DND-41 (cell line): ENCODE measurements at regions not wholly inside any gene's neighbourhood (a gene's known extent, or its start where the extent isn't known, plus 50 kb on each side); places are given as distances from the start of the nearest gene placed in this dataset.

Experiments
- ATAC-seq: fragments of 200-7000 bp; cut with Tn5 transposase; 3 replicates; pipeline ENCODE4 v1.9.1; 2021; ENCODE audit warnings: low read depth; ENCODE audit not compliant: insufficient read depth
- DNase-seq: peaks from one replicate; pipeline ENCODE4 v3.0.0-alpha.2; 2020
- H2AFZ ChIP-seq: 2 replicates; pipeline ENCODE4 v1.6.0; 2012; ENCODE audit warnings: low read depth, low read length
- H3K27ac ChIP-seq: 2 replicates; pipeline ENCODE4 v1.5.1; 2012; ENCODE audit warnings: low read length, inconsistent platforms
- H3K27me3 ChIP-seq: fragments of 200-600 bp; sonication (generic); 2 replicates; pipeline ENCODE4 v1.6.0; 2012; ENCODE audit warnings: low read length, mild to moderate bottlenecking, inconsistent platforms; ENCODE audit not compliant: insufficient read depth, poor library complexity
- H3K36me3 ChIP-seq: 2 replicates; pipeline ENCODE4 v1.5.1; 2012; ENCODE audit warnings: low read length, inconsistent platforms; ENCODE audit not compliant: insufficient read depth
- H3K4me1 ChIP-seq: 2 replicates; pipeline ENCODE4 v1.5.1; 2012; ENCODE audit warnings: mild to moderate bottlenecking, low read length; ENCODE audit not compliant: insufficient read depth
- H3K4me2 ChIP-seq: 2 replicates; pipeline ENCODE4 v1.6.0; 2012; ENCODE audit warnings: mild to moderate bottlenecking, moderate library complexity, low read length, inconsistent platforms; ENCODE audit not compliant: insufficient read depth
- H3K4me3 ChIP-seq, 2 experiments: fragments of 200-600 bp in 1 of 2; shearing (Covaris generic) in 1 of 2; 2 replicates each; pipeline ENCODE4 v1.5.1; 2012 to 2016; ENCODE audit warnings: inconsistent platforms in 2 of 2, low read length in 2 of 2, mild to moderate bottlenecking in 2 of 2, low read depth in 1 of 2, moderate library complexity in 1 of 2
- H3K79me2 ChIP-seq: 2 replicates; pipeline ENCODE4 v1.6.0; 2012; ENCODE audit warnings: low read length, inconsistent platforms; ENCODE audit not compliant: insufficient read depth
- H3K9ac ChIP-seq: 2 replicates; pipeline ENCODE4 v1.6.0; 2012; ENCODE audit warnings: low read depth, mild to moderate bottlenecking, inconsistent platforms, low read length, moderate library complexity
- H3K9me3 ChIP-seq: 2 replicates; pipeline ENCODE4 v1.5.1; 2012; ENCODE audit warnings: low read length, moderate library complexity, mild to moderate bottlenecking, inconsistent platforms; ENCODE audit not compliant: insufficient read depth, severe bottlenecking
- H4K20me1 ChIP-seq: 2 replicates; pipeline ENCODE4 v1.6.0; 2012; ENCODE audit warnings: low read length; ENCODE audit not compliant: insufficient read depth
- EZH2 ChIP-seq: IDR thresholded peaks from 3 replicates; pipeline ENCODE4 v1.6.1; 2012; ENCODE audit warnings: borderline replicate concordance, low read depth, mild to moderate bottlenecking, moderate library complexity, low read length, inconsistent platforms; ENCODE audit not compliant: severe bottlenecking
- TF ChIP-seq, protein P1 (sequence below): IDR thresholded peaks from 2 replicates; pipeline ENCODE4 v1.5.1; 2012; ENCODE audit warnings: borderline replicate concordance, low read length, moderate library complexity, mild to moderate bottlenecking; ENCODE audit not compliant: poor library complexity, severe bottlenecking; ENCODE audit errors: extremely low read depth

GRCh38 chr5:96093890-96094381, 132.3 kb upstream of the ELL2 start:
- H3K9ac ChIP-seq: no peak overlapping the region
- DNase-seq (no peak), ATAC-seq (no peak)
- H3K27ac ChIP-seq: no peak overlapping the region
- H3K4me1 ChIP-seq: peaks cover 12% of the 10 kb centered on the region
- no peak overlapping the region for H3K4me3 ChIP-seq
- H3K9me3 ChIP-seq: no peaks in the 10 kb centered on the region
- no peak overlapping the region for H2AFZ ChIP-seq
- H3K4me2 ChIP-seq: no peak overlapping the region
- no peaks in the 10 kb centered on the region for H3K36me3 ChIP-seq
- H4K20me1 ChIP-seq: no peaks in the 10 kb centered on the region
- no peaks in the 10 kb centered on the region for H3K27me3 ChIP-seq
- TF ChIP-seq, protein P1, sequence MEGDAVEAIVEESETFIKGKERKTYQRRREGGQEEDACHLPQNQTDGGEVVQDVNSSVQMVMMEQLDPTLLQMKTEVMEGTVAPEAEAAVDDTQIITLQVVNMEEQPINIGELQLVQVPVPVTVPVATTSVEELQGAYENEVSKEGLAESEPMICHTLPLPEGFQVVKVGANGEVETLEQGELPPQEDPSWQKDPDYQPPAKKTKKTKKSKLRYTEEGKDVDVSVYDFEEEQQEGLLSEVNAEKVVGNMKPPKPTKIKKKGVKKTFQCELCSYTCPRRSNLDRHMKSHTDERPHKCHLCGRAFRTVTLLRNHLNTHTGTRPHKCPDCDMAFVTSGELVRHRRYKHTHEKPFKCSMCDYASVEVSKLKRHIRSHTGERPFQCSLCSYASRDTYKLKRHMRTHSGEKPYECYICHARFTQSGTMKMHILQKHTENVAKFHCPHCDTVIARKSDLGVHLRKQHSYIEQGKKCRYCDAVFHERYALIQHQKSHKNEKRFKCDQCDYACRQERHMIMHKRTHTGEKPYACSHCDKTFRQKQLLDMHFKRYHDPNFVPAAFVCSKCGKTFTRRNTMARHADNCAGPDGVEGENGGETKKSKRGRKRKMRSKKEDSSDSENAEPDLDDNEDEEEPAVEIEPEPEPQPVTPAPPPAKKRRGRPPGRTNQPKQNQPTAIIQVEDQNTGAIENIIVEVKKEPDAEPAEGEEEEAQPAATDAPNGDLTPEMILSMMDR: no peak
- no peak for TF ChIP-seq EZH2
- no peaks in the 10 kb centered on the region for H3K79me2 ChIP-seq

DNA sequence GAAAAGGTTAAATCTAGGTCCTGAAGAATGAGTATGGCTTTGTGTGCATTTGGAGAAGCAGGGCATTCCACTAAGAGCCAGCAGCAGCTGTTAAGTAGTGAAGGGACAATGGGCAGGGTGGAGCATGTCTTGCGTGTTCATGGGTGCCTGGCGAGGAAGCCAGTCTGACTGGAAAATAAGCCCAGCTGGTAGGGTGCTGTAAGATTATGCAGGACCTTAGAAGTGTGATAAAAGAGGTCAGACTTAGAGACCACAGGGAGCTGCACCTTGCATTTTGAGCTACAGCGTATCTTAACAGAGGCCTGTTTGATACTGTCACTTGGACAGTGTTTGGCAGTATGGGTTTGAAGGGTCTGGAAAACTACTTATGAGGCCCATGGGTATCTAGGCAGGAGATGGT, 131.7 kb upstream of the ELL2 start:
- Histone ChIP-seq H2AFZ (no peak overlapping the region), H3K4me1 (peaks cover 12% of the 10 kb centered on the region), H4K20me1 (no peaks in the 10 kb centered on the region), H3K27me3 (no peaks in the 10 kb centered on the region), H3K79me2 (no peaks in the 10 kb centered on the region), H3K4me2 (no peak overlapping the region), H3K36me3 (no peaks in the 10 kb centered on the region), H3K9me3 (no peaks in the 10 kb centered on the region), H3K27ac (no peak overlapping the region), H3K9ac (no peak overlapping the region), H3K4me3 (no peak overlapping the region)
- TF ChIP-seq, protein P1: no peak
- TF ChIP-seq EZH2: no peak
- ATAC-seq (no peak), DNase-seq (no peak)

GRCh38 chr5:96091874-96092273, 130.2 kb upstream of the ELL2 start:
- TF ChIP-seq EZH2: no peak
- TF ChIP-seq, protein P1: no peak
- ATAC-seq (no peak), DNase-seq (no peak)
- no peaks in the 10 kb centered on the region for H4K20me1 ChIP-seq
- H3K4me1 ChIP-seq: peaks cover 20% of the 10 kb centered on the region
- no peak overlapping the region for H3K4me3 ChIP-seq
- no peaks in the 10 kb centered on the region for H3K36me3 ChIP-seq
- no peaks in the 10 kb centered on the region for H3K79me2 ChIP-seq
- no peak overlapping the region for H3K27ac ChIP-seq
- H3K4me2 ChIP-seq: no peak overlapping the region
- H2AFZ ChIP-seq: no peak overlapping the region
- no peak overlapping the region for H3K9ac ChIP-seq
- H3K27me3 ChIP-seq: no peaks in the 10 kb centered on the region
- no peaks in the 10 kb centered on the region for H3K9me3 ChIP-seq

- Histone ChIP-seq H3K9ac (no peak overlapping the region), H3K9me3 (no peaks in the 10 kb centered on the region), H3K27me3 (no peaks in the 10 kb centered on the region), H3K4me3 (no peak overlapping the region), H3K36me3 (no peaks in the 10 kb centered on the region), H3K4me1 (peaks cover 20% of the 10 kb centered on the region), H3K4me2 (no peak overlapping the region), H2AFZ (peak overlapping the region; percentile 64), H3K27ac (peak overlapping the region; percentile 38), H4K20me1 (no peaks in the 10 kb centered on the region), H3K79me2 (no peaks in the 10 kb centered on the region)
- peak; percentile 78 for ATAC-seq
- TF ChIP-seq, protein P1: no peak
- no peak for TF ChIP-seq EZH2
- peak; percentile 38 for DNase-seq
Measured at GRCh38 chr5:96090215-96090614, 128.6 kb upstream of the ELL2 start.
